ENCODE measurements at regions not wholly inside any gene's neighbourhood (a gene's known extent, or its start where the extent isn't known, plus 50 kb on each side); places are given as distances from the start of the nearest gene placed in this dataset.

GRCh38 chr9:89697553-89697952, 92.7 kb downstream of the GADD45G start:
- DNase-seq, result no peak

GRCh38 chr9:89698411-89699005, 93.7 kb downstream of the GADD45G start:
- no peak for DNase-seq

- no peak for DNase-seq
These were observed 94.8 kb downstream of the GADD45G start for GRCh38 chr9:89699646-89700045.

GRCh38 chr9:89701221-89701798, 96.5 kb downstream of the GADD45G start:
- DNase-seq, result no peak

- DNase-seq, result no peak
These were observed 97.6 kb downstream of the GADD45G start for GRCh38 chr9:89702401-89702800.

- DNase-seq, result no peak
These were observed 100.8 kb downstream of the GADD45G start for GRCh38 chr9:89705651-89706050.

- DNase-seq, result no peak
These were observed 101.3 kb downstream of the GADD45G start for GRCh38 chr9:89706086-89706485.

- DNase-seq, result no peak
These were observed 101.9 kb downstream of the GADD45G start for GRCh38 chr9:89706731-89707191.

GRCh38 chr9:89710697-89711096, 105.9 kb downstream of the GADD45G start:
- DNase-seq, result no peak

- DNase-seq, result no peak
These were observed 107.1 kb downstream of the GADD45G start for GRCh38 chr9:89711866-89712265.

- DNase-seq, result no peak
These were observed 107.5 kb downstream of the GADD45G start for GRCh38 chr9:89712283-89712682.

GRCh38 chr9:89714321-89714720, 109.5 kb downstream of the GADD45G start:
- peak; percentile 5 for DNase-seq

- DNase-seq, result no peak
These were observed 110.6 kb downstream of the GADD45G start for GRCh38 chr9:89715318-89715858.

GRCh38 chr9:89715881-89716280, 111.1 kb downstream of the GADD45G start:
- DNase-seq, result no peak

- no peak for DNase-seq
These were observed 111.7 kb downstream of the GADD45G start for GRCh38 chr9:89716559-89716958.

- DNase-seq, result no peak
These were observed 113.4 kb downstream of the GADD45G start for GRCh38 chr9:89718176-89718575.

GRCh38 chr9:89718651-89719050, 113.8 kb downstream of the GADD45G start:
- DNase-seq, result no peak

- DNase-seq, result peak; percentile 20
These were observed 114.4 kb downstream of the GADD45G start for GRCh38 chr9:89719202-89719601.

- no peak for DNase-seq
These were observed 115.9 kb downstream of the GADD45G start for GRCh38 chr9:89720696-89721175.

- no peak for DNase-seq
These were observed 116.4 kb downstream of the GADD45G start for GRCh38 chr9:89721176-89721700.

GRCh38 chr9:89721971-89722530, 117.2 kb downstream of the GADD45G start:
- no peak for DNase-seq

- DNase-seq, result no peak
These were observed 117.9 kb downstream of the GADD45G start for GRCh38 chr9:89722712-89723111.

- no peak for DNase-seq
These were observed 118.8 kb downstream of the GADD45G start for GRCh38 chr9:89723469-89724100.
